ENCODE measurements at regions not wholly inside any gene's neighbourhood (a gene's known extent, or its start where the extent isn't known, plus 50 kb on each side); places are given as distances from the start of the nearest gene placed in this dataset.

DNA sequence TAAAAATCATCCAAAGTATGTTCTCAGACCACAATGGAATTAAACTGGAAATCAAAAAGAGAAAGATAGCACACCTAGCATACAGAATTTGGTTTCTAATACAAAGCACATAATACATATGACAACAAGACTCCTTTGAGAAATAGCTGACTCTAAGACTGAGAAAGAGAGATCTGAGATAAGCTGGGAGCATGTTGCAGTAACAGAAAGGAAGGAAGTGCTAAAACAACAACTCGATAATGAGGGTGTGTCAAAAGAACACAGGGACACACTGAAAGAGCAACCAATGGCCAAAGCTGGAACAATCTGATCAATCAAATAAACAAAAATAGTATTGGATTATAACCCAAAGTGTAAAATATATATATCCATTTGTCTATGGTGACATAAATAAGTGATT, 586.6 kb downstream of the C4orf33 start:
- TF ChIP-seq, protein P1, sequence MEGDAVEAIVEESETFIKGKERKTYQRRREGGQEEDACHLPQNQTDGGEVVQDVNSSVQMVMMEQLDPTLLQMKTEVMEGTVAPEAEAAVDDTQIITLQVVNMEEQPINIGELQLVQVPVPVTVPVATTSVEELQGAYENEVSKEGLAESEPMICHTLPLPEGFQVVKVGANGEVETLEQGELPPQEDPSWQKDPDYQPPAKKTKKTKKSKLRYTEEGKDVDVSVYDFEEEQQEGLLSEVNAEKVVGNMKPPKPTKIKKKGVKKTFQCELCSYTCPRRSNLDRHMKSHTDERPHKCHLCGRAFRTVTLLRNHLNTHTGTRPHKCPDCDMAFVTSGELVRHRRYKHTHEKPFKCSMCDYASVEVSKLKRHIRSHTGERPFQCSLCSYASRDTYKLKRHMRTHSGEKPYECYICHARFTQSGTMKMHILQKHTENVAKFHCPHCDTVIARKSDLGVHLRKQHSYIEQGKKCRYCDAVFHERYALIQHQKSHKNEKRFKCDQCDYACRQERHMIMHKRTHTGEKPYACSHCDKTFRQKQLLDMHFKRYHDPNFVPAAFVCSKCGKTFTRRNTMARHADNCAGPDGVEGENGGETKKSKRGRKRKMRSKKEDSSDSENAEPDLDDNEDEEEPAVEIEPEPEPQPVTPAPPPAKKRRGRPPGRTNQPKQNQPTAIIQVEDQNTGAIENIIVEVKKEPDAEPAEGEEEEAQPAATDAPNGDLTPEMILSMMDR (IDR thresholded peaks at IDR 0.05): no peak
- no peak for TF ChIP-seq POLR2A (IDR thresholded peaks at IDR 0.05)
- Histone ChIP-seq H3K27ac (no peak overlapping the region), H3K4me3 (no peak overlapping the region), H3K4me1 (no peaks in the 10 kb centered on the region), H3K9me3 (no peaks in the 10 kb centered on the region), H3K36me3 (ENCODE audit: low read depth, missing control alignments) (no peaks in the 10 kb centered on the region), H3K27me3 (no peaks in the 10 kb centered on the region)
- intact Hi-C loops (cut with DNase I; ENCODE audit: low total_unique reads): no loop called here
- WGBS, 2 donors: 75 to 79% methylated on average over 1 of the region's 1 CpG
- DNase-seq: no peak

GRCh38 chr4:129707949-129708348, 612.0 kb downstream of the C4orf33 start:
- no peaks in the 10 kb centered on the region for H3K27me3 ChIP-seq
- DNase-seq: no peak
- TF ChIP-seq, protein P1 (IDR thresholded peaks at IDR 0.05): no peak
- no peak for TF ChIP-seq POLR2A (IDR thresholded peaks at IDR 0.05)
- H3K4me1 ChIP-seq: no peaks in the 10 kb centered on the region
- H3K9me3 ChIP-seq: no peaks in the 10 kb centered on the region
- no peak overlapping the region for H3K27ac ChIP-seq
- H3K36me3 ChIP-seq (ENCODE audit: low read depth, missing control alignments): no peaks in the 10 kb centered on the region
- intact Hi-C loops (cut with DNase I; ENCODE audit: low total_unique reads): no loop called here
- no peak overlapping the region for H3K4me3 ChIP-seq

DNA sequence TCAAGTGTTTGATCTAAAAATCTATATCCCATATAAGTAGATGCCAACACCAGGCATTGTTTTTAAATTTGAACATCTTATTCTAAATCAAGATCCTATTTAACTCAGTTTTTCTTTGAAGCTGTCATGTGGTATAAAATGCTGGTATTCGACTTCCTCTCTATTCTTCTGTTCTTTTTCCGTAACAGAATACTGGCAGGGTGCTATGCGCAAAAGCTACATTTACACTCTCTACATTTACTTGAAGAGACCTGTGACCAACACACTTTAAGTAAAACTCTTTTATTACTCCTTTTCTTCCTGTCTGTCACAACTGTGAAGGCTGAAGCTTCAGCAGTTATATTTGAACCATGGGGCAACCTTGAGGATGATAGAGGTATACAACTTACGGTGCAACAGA, 612.8 kb downstream of the C4orf33 start:
- Histone ChIP-seq H3K27ac (no peak overlapping the region), H3K4me1 (no peaks in the 10 kb centered on the region), H3K36me3 (ENCODE audit: low read depth, missing control alignments) (no peaks in the 10 kb centered on the region), H3K9me3 (no peaks in the 10 kb centered on the region), H3K4me3 (no peak overlapping the region), H3K27me3 (no peaks in the 10 kb centered on the region)
- DNase-seq: no peak
- TF ChIP-seq, protein P1 (IDR thresholded peaks at IDR 0.05): no peak
- intact Hi-C loops (cut with DNase I; ENCODE audit: low total_unique reads): no loop called here
- WGBS, 2 donors: 91 to 94% methylated on average over 4 of the region's 4 CpGs

GRCh38 chr4:129738175-129738574, 642.2 kb downstream of the C4orf33 start:
- TF ChIP-seq, protein P1 (IDR thresholded peaks at IDR 0.05): no peak
- TF ChIP-seq POLR2A (IDR thresholded peaks at IDR 0.05): no peak
- intact Hi-C loops (cut with DNase I; ENCODE audit: low total_unique reads): no loop called here
- no peak overlapping the region for H3K27ac ChIP-seq

DNA sequence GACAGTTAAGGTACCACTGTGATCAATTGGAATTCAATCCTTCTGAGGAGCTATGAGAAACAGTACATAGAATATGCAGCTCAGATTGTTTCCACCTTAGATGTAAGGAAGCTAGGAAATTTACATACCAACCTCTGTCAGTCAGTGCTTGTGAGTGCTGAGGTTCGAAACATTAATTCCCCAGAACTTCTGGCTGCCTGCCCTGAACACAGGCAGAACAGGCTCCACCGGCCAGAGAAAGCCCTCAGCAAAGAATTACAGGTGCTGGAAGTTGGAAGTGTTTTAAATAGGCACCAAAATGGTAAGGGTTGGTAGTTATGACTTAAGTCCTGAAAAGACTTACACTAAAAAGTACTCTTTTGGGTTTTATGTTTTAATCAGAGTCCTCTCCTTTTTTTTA, 651.8 kb downstream of the C4orf33 start:
- intact Hi-C loops (cut with DNase I; ENCODE audit: low total_unique reads): no loop called here
- WGBS, 2 donors: 57 to 68% methylated on average over 2 of the region's 2 CpGs

More at GRCh38 chr4:129738175-129738574, 642.2 kb downstream of the C4orf33 start:
- no peak overlapping the region for H3K4me3 ChIP-seq
- WGBS, 2 donors: 77 to 85% methylated on average over 1 of the region's 1 CpG
- no peaks in the 10 kb centered on the region for H3K4me1 ChIP-seq
- no peaks in the 10 kb centered on the region for H3K9me3 ChIP-seq
- no peaks in the 10 kb centered on the region for H3K36me3 ChIP-seq (ENCODE audit: low read depth, missing control alignments)
- no peaks in the 10 kb centered on the region for H3K27me3 ChIP-seq
- no peak for DNase-seq

More for the DNA sequence above, 651.8 kb downstream of the C4orf33 start:
- no peaks in the 10 kb centered on the region for H3K4me1 ChIP-seq
- no peaks in the 10 kb centered on the region for H3K9me3 ChIP-seq
- H3K4me3 ChIP-seq: no peak overlapping the region
- H3K27ac ChIP-seq: no peak overlapping the region
- no peaks in the 10 kb centered on the region for H3K36me3 ChIP-seq (ENCODE audit: low read depth, missing control alignments)
- TF ChIP-seq POLR2A (IDR thresholded peaks at IDR 0.05): no peak
- TF ChIP-seq, protein P1 (IDR thresholded peaks at IDR 0.05): no peak
- no peaks in the 10 kb centered on the region for H3K27me3 ChIP-seq
- DNase-seq: no peak

Data from testis (tissue), 2 donors.